Effector memory CD4-positive, alpha-beta T cell (primary cell): ENCODE measurements at regions not wholly inside any gene's neighbourhood (a gene's known extent, or its start where the extent isn't known, plus 50 kb on each side); places are given as distances from the start of the nearest gene placed in this dataset.
A peak's percentile ranks its signal among the peaks of the same experiment; 100 is the strongest.

Source experiments
- DNase-seq, 3 donors: peaks; one replicate each; pipeline ENCODE4 v3.0.0-alpha.2; 2020
- H3K27ac ChIP-seq: 2 replicates; pipeline ENCODE4 v1.7.0; 2013; ENCODE audit warnings: mild to moderate bottlenecking, low read length, moderate library complexity; ENCODE audit not compliant: insufficient read depth, poor library complexity, severe bottlenecking
- H3K27me3 ChIP-seq: replicated peaks from 2 replicates; pipeline ENCODE4 v1.7.0; 2013; ENCODE audit warnings: mild to moderate bottlenecking, low read length; ENCODE audit not compliant: insufficient read depth, control insufficient read depth, poor library complexity, severe bottlenecking
- H3K36me3 ChIP-seq: 2 replicates; pipeline ENCODE4 v1.7.0; 2013; ENCODE audit warnings: mild to moderate bottlenecking, low read length, moderate library complexity; ENCODE audit not compliant: control insufficient read depth, insufficient read depth
- H3K4me1 ChIP-seq: 2 replicates; pipeline ENCODE4 v1.7.0; 2013; ENCODE audit warnings: low read length, mild to moderate bottlenecking; ENCODE audit not compliant: control insufficient read depth, insufficient read depth, poor library complexity, severe bottlenecking
- H3K4me3 ChIP-seq: 2 replicates; pipeline ENCODE4 v1.7.0; 2013; ENCODE audit warnings: low read length, low read depth, mild to moderate bottlenecking; ENCODE audit not compliant: insufficient read depth, poor library complexity, severe bottlenecking
- H3K9me3 ChIP-seq: 2 replicates; pipeline ENCODE4 v1.7.0; 2013; ENCODE audit warnings: mild to moderate bottlenecking, low read length, moderate library complexity; ENCODE audit not compliant: control insufficient read depth

- H3K27ac ChIP-seq: no peak overlapping the region
- no peaks in the 10 kb centered on the region for H3K36me3 ChIP-seq
- no peaks in the 10 kb centered on the region for H3K9me3 ChIP-seq
- no peak overlapping the region for H3K4me3 ChIP-seq
- no peak for DNase-seq
- no peaks in the 10 kb centered on the region for H3K27me3 ChIP-seq
- H3K4me1 ChIP-seq: peaks cover 56% of the 10 kb centered on the region
Measured at GRCh38 chr3:56889131-56889530, 87.4 kb upstream of the ARHGEF3 start.

GRCh38 chr3:56887402-56888025 is 85.8 kb upstream of the ARHGEF3 start:
- Histone ChIP-seq H3K4me1 (peaks cover 56% of the 10 kb centered on the region), H3K4me3 (no peak overlapping the region), H3K27ac (peak overlapping the region; percentile 36), H3K36me3 (no peaks in the 10 kb centered on the region), H3K9me3 (no peaks in the 10 kb centered on the region), H3K27me3 (no peaks in the 10 kb centered on the region)
- no peak for DNase-seq

GRCh38 chr3:56886314-56886713 is 84.6 kb upstream of the ARHGEF3 start:
- Histone ChIP-seq H3K4me1 (peaks cover 47% of the 10 kb centered on the region), H3K9me3 (no peaks in the 10 kb centered on the region), H3K36me3 (no peaks in the 10 kb centered on the region), H3K27me3 (no peaks in the 10 kb centered on the region), H3K4me3 (no peak overlapping the region), H3K27ac (peak overlapping the region; percentile 0)
- DNase-seq: no peak

- no peaks in the 10 kb centered on the region for H3K9me3 ChIP-seq
- DNase-seq: no peak
- H3K4me3 ChIP-seq: no peak overlapping the region
- no peaks in the 10 kb centered on the region for H3K27me3 ChIP-seq
- H3K4me1 ChIP-seq: peaks cover 43% of the 10 kb centered on the region
- peak overlapping the region; percentile 0 for H3K27ac ChIP-seq
- H3K36me3 ChIP-seq: no peaks in the 10 kb centered on the region
Measured at GRCh38 chr3:56885879-56886278, 84.1 kb upstream of the ARHGEF3 start.

- Histone ChIP-seq H3K27ac (peak overlapping the region; percentile 0), H3K4me1 (peaks cover 41% of the 10 kb centered on the region), H3K36me3 (no peaks in the 10 kb centered on the region), H3K9me3 (no peaks in the 10 kb centered on the region), H3K4me3 (no peak overlapping the region), H3K27me3 (no peaks in the 10 kb centered on the region)
- no peak for DNase-seq
Measured at GRCh38 chr3:56885453-56885852, 83.7 kb upstream of the ARHGEF3 start.

GRCh38 chr3:56884387-56884786 is 82.6 kb upstream of the ARHGEF3 start:
- DNase-seq: no peak
- Histone ChIP-seq H3K9me3 (no peaks in the 10 kb centered on the region), H3K4me3 (no peak overlapping the region), H3K27me3 (no peaks in the 10 kb centered on the region), H3K4me1 (peaks cover 32% of the 10 kb centered on the region), H3K36me3 (no peaks in the 10 kb centered on the region), H3K27ac (no peak overlapping the region)

GRCh38 chr3:56883828-56884227 is 82.1 kb upstream of the ARHGEF3 start:
- peaks cover 28% of the 10 kb centered on the region for H3K4me1 ChIP-seq
- H3K27ac ChIP-seq: no peak overlapping the region
- H3K9me3 ChIP-seq: no peaks in the 10 kb centered on the region

GRCh38 chr3:56882896-56883295 is 81.1 kb upstream of the ARHGEF3 start:
- H3K4me1 ChIP-seq: peaks cover 28% of the 10 kb centered on the region

More at GRCh38 chr3:56883828-56884227, 82.1 kb upstream of the ARHGEF3 start:
- Histone ChIP-seq H3K36me3 (no peaks in the 10 kb centered on the region), H3K4me3 (no peak overlapping the region), H3K27me3 (no peaks in the 10 kb centered on the region)
- DNase-seq: no peak

GRCh38 chr3:56881841-56882240 is 80.1 kb upstream of the ARHGEF3 start:
- H3K27ac ChIP-seq: no peak overlapping the region
- H3K4me1 ChIP-seq: peaks cover 18% of the 10 kb centered on the region
- H3K4me3 ChIP-seq: no peak overlapping the region
- no peaks in the 10 kb centered on the region for H3K27me3 ChIP-seq
- H3K9me3 ChIP-seq: no peaks in the 10 kb centered on the region
- H3K36me3 ChIP-seq: no peaks in the 10 kb centered on the region
- DNase-seq: no peak

More at GRCh38 chr3:56882896-56883295, 81.1 kb upstream of the ARHGEF3 start:
- H3K9me3 ChIP-seq: no peaks in the 10 kb centered on the region
- H3K27me3 ChIP-seq: no peaks in the 10 kb centered on the region
- no peak overlapping the region for H3K4me3 ChIP-seq
- DNase-seq: no peak
- H3K36me3 ChIP-seq: no peaks in the 10 kb centered on the region
- no peak overlapping the region for H3K27ac ChIP-seq

- Histone ChIP-seq H3K27me3 (no peaks in the 10 kb centered on the region), H3K4me1 (peaks cover 13% of the 10 kb centered on the region), H3K9me3 (no peaks in the 10 kb centered on the region), H3K36me3 (no peaks in the 10 kb centered on the region), H3K4me3 (no peak overlapping the region), H3K27ac (no peak overlapping the region)
- no peak for DNase-seq
Measured at GRCh38 chr3:56880720-56881575, 79.2 kb upstream of the ARHGEF3 start.
